CD8-positive, alpha-beta memory T cell (primary cell): ENCODE measurements at regions not wholly inside any gene's neighbourhood (a gene's known extent, or its start where the extent isn't known, plus 50 kb on each side); places are given as distances from the start of the nearest gene placed in this dataset.
"Not testable (repeated sequence)": the region's sequence is repeated elsewhere in the genome, so short reads cannot be mapped to it uniquely, and the experiment has no call there.

ENCODE experiments used
- CTCF ChIA-PET: fragments of 350-600 bp; sonication (Branson Sonifier 250); formaldehyde crosslinking; loops from one replicate; lab custom pipeline; 2021; ENCODE audit warnings: antibody characterized with exemption; lab: Charles Lee
- POLR2A ChIA-PET: fragments of 350-600 bp; sonication (Branson Sonifier 250); formaldehyde crosslinking; loops from one replicate; lab custom pipeline; 2021; ENCODE audit warnings: antibody characterized with exemption; lab: Charles Lee
- DNase-seq, 5 donors: peaks; one replicate each; pipeline versions ENCODE4 v3.0.0 to v3.0.0-alpha.2; 2020 to 2022; ENCODE audit warnings: mixed read lengths in 1 of 5
- H3K27ac ChIP-seq: one replicate; pipeline ENCODE4 v1.7.0; 2013; ENCODE audit warnings: low read depth, mild to moderate bottlenecking, low read length, moderate library complexity
- H3K27me3 ChIP-seq: 2 replicates; pipeline ENCODE4 v1.7.0; 2013; ENCODE audit warnings: low read length, mild to moderate bottlenecking; ENCODE audit not compliant: insufficient read depth, poor library complexity, severe bottlenecking
- H3K36me3 ChIP-seq: 2 replicates; pipeline ENCODE4 v1.7.0; 2013; ENCODE audit warnings: mild to moderate bottlenecking, low read length, moderate library complexity; ENCODE audit not compliant: insufficient read depth
- H3K4me1 ChIP-seq: 2 replicates; pipeline ENCODE4 v1.7.0; 2013; ENCODE audit warnings: mild to moderate bottlenecking, low read length, moderate library complexity; ENCODE audit not compliant: insufficient read depth
- H3K4me3 ChIP-seq: 2 replicates; pipeline ENCODE4 v1.7.0; 2013; ENCODE audit warnings: mild to moderate bottlenecking, low read length
- H3K9me3 ChIP-seq: 2 replicates; pipeline ENCODE4 v1.7.0; 2013; ENCODE audit warnings: mild to moderate bottlenecking, low read length
- H3K27ac Mint-ChIP-seq, 8 donors: one replicate each; pipeline ENCODE4 v1.8.0; 2020 to 2021; ENCODE audit warnings: mixed read lengths in 8 of 8, mild to moderate bottlenecking in 6 of 8, inconsistent platforms in 3 of 8, moderate library complexity in 3 of 8
- H3K27me3 Mint-ChIP-seq, 2 donors: one replicate each; pipeline ENCODE4 v1.8.0; 2020 to 2021; ENCODE audit warnings: mixed read lengths in 2 of 2, mild to moderate bottlenecking in 1 of 2, moderate library complexity in 1 of 2
- H3K36me3 Mint-ChIP-seq, 3 donors: one replicate each; pipeline ENCODE4 v1.8.0; 2020 to 2021; ENCODE audit warnings: mixed read lengths in 3 of 3, inconsistent platforms in 1 of 3, mild to moderate bottlenecking in 1 of 3
- H3K4me1 Mint-ChIP-seq, 3 donors: one replicate each; pipeline ENCODE4 v1.8.0; 2020 to 2021; ENCODE audit warnings: mixed read lengths in 3 of 3, inconsistent platforms in 1 of 3, mild to moderate bottlenecking in 1 of 3
- H3K4me3 Mint-ChIP-seq, 7 donors: one replicate each; pipeline ENCODE4 v1.8.0; 2020 to 2021; ENCODE audit warnings: mixed read lengths in 7 of 7, mild to moderate bottlenecking in 6 of 7, moderate library complexity in 4 of 7, inconsistent platforms in 2 of 7
- H3K9me3 Mint-ChIP-seq, 5 donors: one replicate each; pipeline ENCODE4 v1.8.0; 2020 to 2022; ENCODE audit warnings: mixed read lengths in 5 of 5, mild to moderate bottlenecking in 3 of 5, moderate library complexity in 2 of 5, inconsistent platforms in 1 of 5

- no peak overlapping the region for H3K27ac Mint-ChIP-seq
- peaks cover 0 to 2% (median 0%) of the 10 kb centered on the region in 5 donors for H3K9me3 Mint-ChIP-seq
- H3K27ac ChIP-seq, result no peak overlapping the region
- DNase-seq, result no peak
- no peaks in the 10 kb centered on the region for H3K4me1 ChIP-seq
- no peaks in the 10 kb centered on the region for H3K36me3 ChIP-seq
- no peak overlapping the region for H3K4me3 Mint-ChIP-seq
- H3K36me3 Mint-ChIP-seq, result no peaks in the 10 kb centered on the region
- no peaks in the 10 kb centered on the region for H3K4me1 Mint-ChIP-seq
- ChIA-PET POLR2A (interaction anchor here (0.6 kb wide), 1 partner anchor 60 kb away, joined by 4 read pairs; no protein-coding TSS in a partner anchor), CTCF (no interaction called here)
- no peaks in the 10 kb centered on the region for H3K27me3 Mint-ChIP-seq
- no peak overlapping the region for H3K4me3 ChIP-seq
- H3K9me3 ChIP-seq, result no peaks in the 10 kb centered on the region
- no peaks in the 10 kb centered on the region for H3K27me3 ChIP-seq
Observed at GRCh38 chr2:59824314-59824713, 729.1 kb downstream of the BCL11A start.

- POLR2A ChIA-PET, result no interaction called here
- Mint-ChIP-seq H3K9me3 (peaks cover 0 to 4% (median 0%) of the 10 kb centered on the region in 5 donors), H3K27ac (no peak overlapping the region), H3K27me3 (peaks cover 0 to under 1% of the 10 kb centered on the region in 2 donors), H3K36me3 (no peaks in the 10 kb centered on the region), H3K4me3 (no peak overlapping the region), H3K4me1 (no peaks in the 10 kb centered on the region)
- Histone ChIP-seq H3K27me3 (no peaks in the 10 kb centered on the region), H3K27ac (no peak overlapping the region), H3K36me3 (no peaks in the 10 kb centered on the region), H3K4me3 (no peak overlapping the region), H3K4me1 (no peaks in the 10 kb centered on the region), H3K9me3 (no peaks in the 10 kb centered on the region)
- DNase-seq, result no peak
- CTCF ChIA-PET, result no interaction called here
Observed at GRCh38 chr2:59816075-59816474, 737.4 kb downstream of the BCL11A start.

GRCh38 chr2:59810283-59810682 lies 743.2 kb downstream of the BCL11A start:
- H3K9me3 ChIP-seq, H3K4me3 ChIP-seq, H3K36me3 ChIP-seq, H3K36me3 Mint-ChIP-seq, H3K27ac ChIP-seq, H3K4me1 Mint-ChIP-seq, H3K27me3 ChIP-seq, H3K27ac Mint-ChIP-seq, H3K27me3 Mint-ChIP-seq, POLR2A ChIA-PET, H3K4me1 ChIP-seq, DNase-seq, H3K4me3 Mint-ChIP-seq, H3K9me3 Mint-ChIP-seq, CTCF ChIA-PET: not testable (repeated sequence)

- H3K4me3 Mint-ChIP-seq, result no peak overlapping the region
Observed at GRCh38 chr2:59806486-59806885, 747.0 kb downstream of the BCL11A start.

GRCh38 chr2:59804732-59805131 lies 748.7 kb downstream of the BCL11A start:
- H3K27ac ChIP-seq, result no peak overlapping the region
- no peaks in the 10 kb centered on the region for H3K4me1 ChIP-seq
- H3K27ac Mint-ChIP-seq, result no peak overlapping the region
- H3K4me1 Mint-ChIP-seq, result no peaks in the 10 kb centered on the region
- H3K4me3 Mint-ChIP-seq, result no peak overlapping the region
- no peaks in the 10 kb centered on the region for H3K36me3 ChIP-seq
- ChIA-PET POLR2A (no interaction called here), CTCF (no interaction called here)
- no peak for DNase-seq
- H3K27me3 Mint-ChIP-seq, result no peaks in the 10 kb centered on the region
- no peaks in the 10 kb centered on the region for H3K9me3 ChIP-seq
- no peaks in the 10 kb centered on the region for H3K27me3 ChIP-seq
- H3K9me3 Mint-ChIP-seq, result peaks cover 0 to 10% (median 0%) of the 10 kb centered on the region in 5 donors
- no peak overlapping the region for H3K4me3 ChIP-seq
- no peaks in the 10 kb centered on the region for H3K36me3 Mint-ChIP-seq

More at GRCh38 chr2:59806486-59806885, 747.0 kb downstream of the BCL11A start:
- Mint-ChIP-seq H3K36me3 (no peaks in the 10 kb centered on the region), H3K4me1 (no peaks in the 10 kb centered on the region), H3K9me3 (peaks cover 0 to 10% (median 0%) of the 10 kb centered on the region in 5 donors), H3K27ac (no peak overlapping the region), H3K27me3 (peaks cover 0 to 2% of the 10 kb centered on the region in 2 donors)
- POLR2A ChIA-PET, result no interaction called here
- Histone ChIP-seq H3K4me3 (no peak overlapping the region), H3K27me3 (no peaks in the 10 kb centered on the region), H3K9me3 (no peaks in the 10 kb centered on the region), H3K27ac (no peak overlapping the region), H3K36me3 (no peaks in the 10 kb centered on the region), H3K4me1 (no peaks in the 10 kb centered on the region)
- DNase-seq, result no peak
- CTCF ChIA-PET, result no interaction called here

GRCh38 chr2:59803586-59803985 lies 749.9 kb downstream of the BCL11A start:
- peaks cover 0 to 10% (median 0%) of the 10 kb centered on the region in 5 donors for H3K9me3 Mint-ChIP-seq
- POLR2A ChIA-PET, result no interaction called here
- CTCF ChIA-PET, result no interaction called here
- Histone ChIP-seq H3K9me3 (no peaks in the 10 kb centered on the region), H3K4me1 (no peaks in the 10 kb centered on the region), H3K4me3 (no peak overlapping the region), H3K36me3 (no peaks in the 10 kb centered on the region), H3K27ac (no peak overlapping the region), H3K27me3 (no peaks in the 10 kb centered on the region)
- no peak for DNase-seq
- H3K27me3 Mint-ChIP-seq, result no peaks in the 10 kb centered on the region
- no peak overlapping the region for H3K4me3 Mint-ChIP-seq
- H3K27ac Mint-ChIP-seq, result no peak overlapping the region
- H3K36me3 Mint-ChIP-seq, result no peaks in the 10 kb centered on the region
- no peaks in the 10 kb centered on the region for H3K4me1 Mint-ChIP-seq

- Histone ChIP-seq H3K36me3 (no peaks in the 10 kb centered on the region), H3K9me3 (no peaks in the 10 kb centered on the region), H3K4me3 (no peak overlapping the region), H3K27me3 (no peaks in the 10 kb centered on the region), H3K27ac (no peak overlapping the region), H3K4me1 (no peaks in the 10 kb centered on the region)
- Mint-ChIP-seq H3K27me3 (no peaks in the 10 kb centered on the region), H3K9me3 (peaks cover 0 to 7% (median 0%) of the 10 kb centered on the region in 5 donors), H3K36me3 (no peaks in the 10 kb centered on the region), H3K4me3 (no peak overlapping the region), H3K4me1 (no peaks in the 10 kb centered on the region), H3K27ac (no peak overlapping the region)
- no peak for DNase-seq
- ChIA-PET CTCF (no interaction called here), POLR2A (no interaction called here)
Observed at GRCh38 chr2:59798687-59799232, 754.7 kb downstream of the BCL11A start.

GRCh38 chr2:59791004-59791618 lies 762.3 kb downstream of the BCL11A start:
- DNase-seq, result no peak
- no peaks in the 10 kb centered on the region for H3K9me3 ChIP-seq
- CTCF ChIA-PET, result no interaction called here
- no peak overlapping the region for H3K4me3 ChIP-seq
- no peaks in the 10 kb centered on the region for H3K4me1 Mint-ChIP-seq
- H3K27ac Mint-ChIP-seq, result no peak overlapping the region
- H3K36me3 ChIP-seq, result no peaks in the 10 kb centered on the region
- H3K27me3 Mint-ChIP-seq, result no peaks in the 10 kb centered on the region
- peaks cover 0 to 3% (median 0%) of the 10 kb centered on the region in 5 donors for H3K9me3 Mint-ChIP-seq
- POLR2A ChIA-PET, result no interaction called here
- no peaks in the 10 kb centered on the region for H3K27me3 ChIP-seq
- no peak overlapping the region for H3K4me3 Mint-ChIP-seq
- H3K4me1 ChIP-seq, result no peaks in the 10 kb centered on the region
- no peak overlapping the region for H3K27ac ChIP-seq
- no peaks in the 10 kb centered on the region for H3K36me3 Mint-ChIP-seq
